Stromal cell of bone marrow (primary cell): ENCODE measurements at regions not wholly inside any gene's neighbourhood (a gene's known extent, or its start where the extent isn't known, plus 50 kb on each side); places are given as distances from the start of the nearest gene placed in this dataset.

Experiments used
- DNase-seq: peaks from one replicate; pipeline ENCODE4 v3.0.0-alpha.2; 2012; ENCODE audit warnings: low read depth

DNA sequence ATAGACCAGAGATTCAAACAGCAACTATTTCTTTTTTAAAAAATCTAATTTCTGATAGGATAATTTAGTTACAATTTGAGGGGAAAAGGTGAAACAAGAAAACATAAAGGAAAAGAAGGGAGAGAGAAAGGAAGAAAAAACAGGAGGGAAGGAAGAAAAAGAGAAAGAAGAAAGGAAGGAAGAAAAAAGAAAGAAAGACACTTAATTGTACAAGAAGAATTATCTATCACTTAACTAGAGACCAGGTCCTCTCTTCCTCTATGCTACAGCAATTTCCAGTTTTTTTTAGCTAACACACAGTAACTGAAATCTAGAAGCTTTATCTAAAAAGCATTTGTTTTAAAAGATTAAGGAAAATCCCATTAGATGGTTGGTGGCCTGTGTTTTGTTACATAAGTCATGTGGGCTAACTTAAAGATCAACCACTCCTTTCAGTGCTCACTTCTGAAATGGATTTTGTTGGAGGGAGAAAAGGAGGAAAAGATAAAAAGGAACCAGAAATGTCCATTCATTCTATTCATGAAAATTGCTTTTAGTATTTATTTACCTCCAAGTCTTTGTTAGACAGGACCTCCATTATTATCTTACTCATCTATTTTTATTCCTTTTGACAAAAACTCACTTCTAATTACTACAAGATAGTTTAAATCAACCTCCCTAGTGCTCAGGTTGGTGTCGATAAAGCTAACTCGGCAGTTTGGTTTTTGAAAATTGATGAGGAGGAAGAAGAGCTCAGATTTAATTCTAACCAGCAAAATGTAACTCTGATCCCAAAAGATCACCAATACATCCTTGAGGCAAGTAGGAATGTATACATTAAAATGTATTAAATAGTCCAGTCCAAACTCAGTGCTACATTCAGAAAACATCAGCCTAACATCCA is 251.5 kb upstream of the FN1 start:
- no peak for DNase-seq

DNA sequence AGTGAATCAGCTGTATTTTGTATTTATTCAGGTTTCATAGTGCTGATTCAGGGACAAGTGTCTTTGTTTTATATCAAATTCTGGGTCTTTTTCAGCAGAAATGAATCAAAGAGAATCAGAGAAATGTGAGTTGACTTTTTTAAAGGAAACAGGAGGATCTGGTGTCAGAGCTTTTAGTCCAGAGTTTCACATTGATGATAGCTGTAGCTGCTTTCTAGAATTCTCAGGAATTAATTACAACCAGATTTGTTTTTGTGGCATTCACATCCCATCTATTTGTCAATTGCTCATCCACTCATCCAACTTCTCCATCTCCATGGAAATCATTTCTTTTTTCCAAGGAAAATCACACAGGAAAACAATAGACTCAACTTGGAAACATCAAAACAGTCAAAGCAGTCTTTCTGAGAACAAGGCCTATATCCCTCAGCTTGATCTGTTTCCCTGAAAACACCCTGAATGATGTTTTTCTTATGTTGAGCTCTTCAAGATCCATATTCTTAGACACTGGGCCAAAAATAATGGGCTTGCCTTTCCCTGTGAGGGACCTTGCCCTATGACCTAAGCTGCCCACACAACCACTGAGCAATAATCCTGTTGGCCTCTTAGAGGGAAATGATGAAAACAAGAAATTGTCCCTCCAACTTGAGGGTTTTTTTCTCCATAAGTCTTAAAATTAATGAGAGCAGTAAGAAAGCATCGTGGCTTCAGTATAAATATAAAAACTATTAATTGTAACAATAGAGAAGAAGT is 249.5 kb upstream of the FN1 start:
- peak; percentile 79 for DNase-seq

DNA sequence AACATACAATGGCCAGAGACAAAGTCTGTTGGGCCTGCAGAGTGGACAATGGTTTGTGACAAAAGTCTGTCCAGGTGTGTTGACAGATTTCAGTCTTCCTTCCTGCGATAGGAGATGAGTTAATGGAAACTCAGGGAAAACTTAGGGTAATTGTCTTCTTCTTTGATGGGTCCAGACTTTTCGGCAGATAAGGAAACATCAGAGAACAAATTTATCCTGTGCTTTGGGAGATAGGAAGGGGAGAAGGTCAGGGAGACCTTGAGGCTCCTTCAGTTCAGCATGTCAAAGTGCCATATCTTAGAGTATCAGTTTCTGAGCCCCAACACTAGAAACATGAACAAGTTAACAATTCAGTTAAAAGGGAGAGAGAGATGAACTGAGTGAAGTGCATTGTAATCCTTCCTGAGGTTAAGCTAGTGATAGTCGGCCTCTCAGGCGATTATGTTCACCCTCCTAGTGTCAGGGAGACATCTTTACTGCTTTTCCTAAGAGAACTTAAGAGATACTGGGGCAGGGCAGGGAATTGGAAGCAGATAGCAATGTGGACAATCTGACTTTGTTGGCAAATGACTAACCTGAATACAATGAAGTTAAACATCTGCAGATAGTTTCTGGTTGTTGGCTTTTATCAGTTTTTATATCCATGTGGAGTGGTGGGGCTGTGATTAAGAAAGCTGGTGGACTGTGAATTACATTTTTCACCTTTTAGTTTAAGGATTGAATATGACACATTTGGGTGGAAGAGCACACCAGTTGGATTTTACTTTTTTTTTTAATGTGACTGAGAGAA is 248.8 kb upstream of the FN1 start:
- peak; percentile 53 for DNase-seq

DNA sequence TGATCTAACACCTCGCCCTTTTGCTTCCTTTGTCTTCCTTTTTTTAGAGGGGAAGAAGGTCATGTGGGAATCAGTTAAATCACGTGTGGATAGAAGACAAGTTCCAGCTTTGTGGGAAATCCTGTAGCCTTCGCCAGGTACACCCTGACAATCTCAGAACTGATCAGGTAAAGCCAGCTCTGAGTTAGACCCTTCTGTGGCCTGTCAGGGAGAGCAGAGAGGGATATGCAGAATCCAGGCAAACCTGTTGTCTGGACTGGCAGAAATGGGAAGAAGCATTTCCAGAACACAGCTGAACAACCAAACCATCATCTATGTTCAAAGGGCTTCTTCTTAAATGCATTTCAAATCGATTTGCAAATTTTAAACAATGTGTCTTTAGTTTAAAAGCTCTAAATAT is 247.4 kb upstream of the FN1 start:
- DNase-seq, result no peak

DNA sequence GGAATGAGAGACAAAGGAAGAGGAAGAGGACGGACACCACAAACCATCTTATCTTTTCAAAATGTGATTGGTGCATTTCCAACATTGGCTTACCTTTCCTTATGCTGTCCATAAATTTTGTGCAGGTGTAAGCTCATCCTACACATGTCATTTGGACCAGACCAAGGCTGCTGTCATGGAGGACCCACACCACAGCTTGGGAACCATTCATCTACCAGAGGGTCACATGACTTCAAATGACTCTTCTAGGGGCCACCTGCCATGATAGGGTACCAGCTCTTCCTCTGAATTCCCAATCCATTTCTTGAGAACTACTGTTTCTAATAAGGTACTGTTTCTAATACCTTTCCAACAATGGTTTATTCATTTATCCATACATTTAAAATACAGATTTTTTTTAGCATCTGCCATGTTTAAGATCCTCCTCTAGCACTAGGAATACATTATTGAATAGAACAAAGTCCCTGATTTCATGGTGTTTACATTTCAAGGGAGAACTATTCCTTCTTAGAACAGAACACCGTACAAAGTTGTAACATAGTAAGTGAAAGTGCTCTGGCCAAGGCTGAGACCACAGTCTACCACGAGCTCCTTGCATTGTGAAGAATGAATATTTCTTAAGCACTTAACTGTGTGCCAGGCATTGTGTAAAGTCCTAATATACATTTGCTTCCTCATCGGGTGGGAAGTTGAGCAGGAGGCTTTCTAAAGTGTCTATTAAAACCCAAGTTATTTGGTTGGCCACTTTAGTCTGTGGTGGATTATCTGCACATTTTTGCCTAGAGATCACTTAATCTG is 246.1 kb upstream of the FN1 start:
- DNase-seq, result no peak

DNA sequence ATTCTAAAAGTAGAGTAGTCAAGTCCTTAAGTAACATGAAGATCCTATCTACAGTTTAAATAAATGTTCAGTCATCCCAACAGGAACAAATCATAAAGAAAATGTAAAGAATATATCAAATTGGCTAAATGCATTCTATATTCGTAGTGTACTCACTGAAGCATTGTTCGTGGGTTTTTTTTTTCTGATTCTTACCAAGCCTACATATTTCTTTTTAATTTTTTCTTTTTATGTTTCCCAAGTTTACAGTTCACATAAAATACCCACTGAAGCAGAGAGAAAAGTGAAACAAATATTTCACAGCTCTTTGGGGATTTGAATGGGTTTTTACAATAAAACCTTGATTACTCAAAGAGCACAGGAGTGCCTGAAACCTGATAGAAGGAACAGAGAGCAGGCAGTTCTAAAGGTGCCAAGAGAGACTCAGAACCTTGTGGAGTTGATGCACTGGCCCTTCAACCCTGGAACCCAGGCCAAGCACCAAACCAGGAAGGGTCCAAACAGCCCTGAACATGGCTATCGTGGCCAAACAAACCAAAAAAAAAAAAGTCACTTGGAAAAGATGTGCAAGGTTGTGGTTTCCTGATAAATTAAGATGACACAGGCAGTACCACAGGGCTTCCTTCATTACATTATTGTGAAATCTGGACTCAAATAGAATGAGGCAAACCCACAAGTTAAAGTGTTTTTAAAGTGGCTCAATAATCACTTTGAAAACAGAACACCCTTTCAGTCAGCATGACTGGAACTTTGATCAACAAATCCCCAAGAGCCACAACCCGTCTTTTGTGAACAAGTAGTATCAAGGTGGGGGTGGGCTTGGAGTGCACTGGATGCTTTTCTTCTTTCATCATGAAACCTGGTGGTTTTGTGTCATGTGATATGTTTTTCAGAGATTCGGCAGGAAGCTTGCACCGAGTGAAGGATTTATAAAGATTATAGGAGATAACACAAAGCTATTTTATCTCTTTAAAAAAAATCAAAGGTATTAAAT is 245.0 kb upstream of the FN1 start:
- DNase-seq, result peak; percentile 93

DNA sequence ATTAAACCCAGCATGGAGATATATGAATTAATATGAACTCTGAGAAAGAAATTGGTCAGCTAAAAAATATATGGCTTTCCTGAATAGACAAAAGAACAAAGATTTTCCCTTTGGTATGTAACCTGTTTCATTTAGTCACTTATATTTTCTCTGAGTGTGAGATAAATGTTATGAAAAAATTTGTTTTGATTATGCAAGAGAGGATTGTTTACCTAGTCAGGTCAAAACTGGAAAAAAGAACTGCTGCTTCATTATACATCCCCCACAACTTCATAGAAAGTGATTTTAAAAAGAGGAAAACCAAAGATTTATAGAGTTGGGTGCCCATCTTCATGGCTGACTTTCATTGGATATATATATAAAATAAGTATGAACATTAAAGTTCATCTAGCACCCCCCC is 242.2 kb upstream of the FN1 start:
- no peak for DNase-seq

DNA sequence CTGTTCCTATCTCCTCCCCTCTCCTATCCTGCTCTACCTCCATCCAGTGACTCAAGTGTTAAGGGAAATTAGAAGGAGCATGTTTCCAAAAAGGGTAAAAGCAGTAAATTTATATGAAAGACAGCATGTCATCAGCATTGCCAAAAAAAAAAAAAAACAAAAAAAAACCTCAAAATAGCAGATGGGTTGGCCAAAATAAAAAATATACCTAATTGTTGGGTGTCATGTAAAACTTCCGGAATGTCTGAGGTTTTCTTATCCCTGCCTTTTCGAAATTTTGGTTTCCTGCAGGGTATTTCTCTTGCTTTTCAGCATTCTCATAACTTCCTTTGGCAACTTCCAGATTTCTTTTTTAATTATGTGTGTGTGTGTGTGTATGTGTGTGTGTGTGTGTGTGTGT is 241.6 kb upstream of the FN1 start:
- DNase-seq, result no peak

DNA sequence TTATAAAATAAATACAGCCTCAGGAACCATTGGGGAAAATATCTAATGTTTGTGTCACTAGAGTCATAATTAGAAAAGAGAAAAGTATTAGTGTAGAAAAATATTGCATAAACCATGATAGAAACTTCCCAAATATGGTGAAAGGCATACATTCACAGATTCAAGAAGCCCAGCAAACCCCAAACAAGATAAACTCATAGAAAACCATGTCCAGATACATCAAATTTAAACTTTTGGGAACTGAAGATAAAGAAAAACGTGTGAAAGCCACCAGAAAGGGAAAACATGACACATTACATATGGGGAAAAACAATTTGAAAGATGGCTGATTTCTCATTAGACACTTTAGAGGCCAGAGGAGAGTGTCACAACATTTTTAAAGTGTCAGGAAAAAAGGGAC is 236.5 kb upstream of the FN1 start:
- DNase-seq, result no peak

DNA sequence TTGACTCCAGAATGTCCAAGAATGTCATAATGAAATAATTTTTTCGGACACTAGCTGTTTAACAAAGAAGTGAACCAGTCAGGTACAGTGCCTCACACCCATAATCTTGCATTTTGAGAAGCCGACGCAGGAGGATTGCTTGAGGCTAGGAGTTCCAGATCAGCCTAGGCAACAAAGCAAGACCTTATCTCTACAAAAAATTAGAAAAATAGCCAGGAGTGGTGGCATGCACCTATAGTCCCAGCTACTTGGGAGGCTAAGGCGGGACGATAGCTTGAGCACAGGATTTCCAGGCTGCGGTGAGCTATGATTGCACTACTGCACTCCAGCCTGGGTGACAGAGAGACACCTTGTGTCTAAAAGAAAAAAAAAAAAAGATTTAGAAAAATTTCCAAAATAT is 235.8 kb upstream of the FN1 start:
- no peak for DNase-seq

DNA sequence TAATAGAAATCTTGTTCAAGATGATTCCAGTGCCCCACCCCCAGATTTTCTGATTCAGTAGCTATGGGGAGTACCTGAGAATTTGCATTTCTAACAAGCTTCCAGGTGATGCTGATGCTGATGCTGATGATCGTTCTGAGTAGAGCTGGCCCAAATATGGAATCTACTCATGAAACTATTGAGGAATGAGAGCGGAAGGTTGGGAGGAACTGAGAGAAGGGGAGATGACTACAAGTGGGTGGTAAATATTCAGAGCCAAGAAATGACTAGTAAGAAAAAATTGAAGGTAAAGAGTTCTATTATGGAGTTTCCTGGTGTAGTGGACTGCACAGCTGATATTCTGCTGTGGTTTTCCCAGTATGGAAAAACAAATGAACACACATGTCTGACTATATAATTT is 235.4 kb upstream of the FN1 start:
- no peak for DNase-seq

DNA sequence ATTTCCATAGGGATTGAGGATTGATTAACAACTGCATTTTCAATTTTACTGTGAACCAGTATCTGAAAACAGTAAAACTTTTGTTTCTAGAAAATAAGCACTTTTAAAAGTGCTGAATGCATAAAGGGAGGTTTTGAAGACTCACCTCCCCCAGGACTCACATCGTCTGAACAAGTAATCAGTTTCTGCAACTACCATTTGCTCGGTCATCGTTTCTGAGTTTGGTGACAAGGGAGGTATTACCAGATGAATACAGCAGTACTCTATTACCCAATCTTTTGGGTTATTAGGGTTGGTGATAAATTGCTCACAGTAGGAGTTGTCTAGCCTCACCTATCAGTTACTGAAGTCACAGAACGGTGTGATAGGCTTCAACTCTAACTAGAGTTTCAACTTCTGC is 234.5 kb upstream of the FN1 start:
- DNase-seq, result no peak

DNA sequence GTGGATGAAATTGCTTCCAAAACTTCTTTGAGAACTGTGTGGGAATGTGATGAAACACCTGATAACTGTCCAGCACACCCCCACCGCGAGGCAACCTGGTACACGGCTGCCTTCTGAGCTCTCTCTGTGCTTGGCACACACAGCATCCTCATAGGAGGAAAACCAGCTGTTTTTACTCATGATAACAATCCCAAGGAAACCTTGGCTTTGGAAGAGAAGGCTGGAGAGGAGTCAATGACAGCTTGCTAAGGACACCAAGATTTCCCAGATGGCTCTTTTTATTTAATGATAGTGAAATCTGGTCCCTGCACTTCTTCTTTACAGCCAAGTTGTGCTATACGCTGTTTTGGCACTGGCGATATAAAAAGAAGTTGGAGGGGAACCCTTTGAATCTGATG is 232.5 kb upstream of the FN1 start:
- no peak for DNase-seq

DNA sequence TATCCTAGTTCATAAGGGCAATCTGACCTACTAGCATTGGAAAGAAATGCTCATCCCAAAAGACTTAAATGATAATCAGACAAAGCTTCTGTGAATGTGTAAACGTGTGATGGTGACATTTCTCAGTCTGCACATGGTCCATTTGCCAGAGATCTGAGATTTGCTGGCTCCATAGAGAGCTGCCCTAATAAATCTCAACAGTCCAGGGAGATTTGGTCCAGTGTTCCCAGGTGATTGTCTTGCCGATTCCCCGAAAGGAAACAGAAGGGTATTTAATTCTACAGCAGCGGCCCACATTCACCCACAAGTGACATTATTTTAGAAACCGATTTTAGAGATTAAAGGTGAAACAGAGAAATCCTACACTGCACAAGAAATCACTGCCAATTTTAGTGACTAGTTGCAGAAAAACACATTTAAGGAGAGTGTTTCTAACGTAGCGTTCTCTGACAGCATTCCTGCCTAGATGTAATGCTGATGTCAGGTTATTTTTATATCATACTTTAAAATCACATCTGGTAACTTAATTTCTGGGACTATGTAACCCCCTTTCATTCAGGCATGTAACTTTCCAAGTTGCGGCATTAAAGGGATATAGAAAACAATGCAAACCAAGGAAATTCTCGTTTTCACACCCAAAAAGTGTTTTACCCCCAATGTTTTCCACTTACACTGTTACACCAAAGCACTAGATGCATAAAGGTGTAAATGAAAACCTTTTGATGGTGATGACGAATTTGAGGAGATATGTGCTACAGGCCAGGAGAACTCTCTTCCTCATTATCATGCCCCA is 231.9 kb upstream of the FN1 start:
- no peak for DNase-seq

DNA sequence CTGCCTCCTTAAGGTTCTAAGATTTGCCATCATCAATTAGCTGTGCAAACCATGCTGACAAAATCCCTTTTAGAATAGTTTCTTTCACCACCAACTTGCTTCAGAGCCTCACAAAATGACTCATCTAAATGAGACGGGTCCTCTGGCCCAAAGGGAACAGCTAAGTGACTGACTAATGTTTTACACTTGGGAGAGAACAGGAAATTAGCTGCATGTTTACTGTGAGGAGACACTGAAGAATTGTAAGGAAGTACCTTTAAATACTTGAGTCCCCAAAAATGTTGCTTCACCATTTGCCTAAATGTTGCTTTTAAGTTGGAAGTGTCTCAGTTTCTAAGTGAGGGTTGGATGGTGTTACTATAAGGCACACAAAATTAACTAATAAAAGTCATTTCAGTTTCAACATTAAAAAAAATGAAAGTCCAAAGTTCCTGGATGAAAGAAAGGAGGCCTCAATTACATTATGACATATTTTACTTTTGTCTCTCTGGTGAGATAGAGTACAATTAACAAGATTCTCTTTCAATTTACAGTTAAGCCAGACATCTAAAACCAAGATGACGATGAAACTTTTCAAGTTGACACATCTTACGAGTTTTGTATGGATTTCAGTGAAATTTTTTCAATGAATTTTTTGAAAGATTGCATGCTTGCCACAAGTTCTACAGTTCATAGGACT is 229.1 kb upstream of the FN1 start:
- peak; percentile 86 for DNase-seq

DNA sequence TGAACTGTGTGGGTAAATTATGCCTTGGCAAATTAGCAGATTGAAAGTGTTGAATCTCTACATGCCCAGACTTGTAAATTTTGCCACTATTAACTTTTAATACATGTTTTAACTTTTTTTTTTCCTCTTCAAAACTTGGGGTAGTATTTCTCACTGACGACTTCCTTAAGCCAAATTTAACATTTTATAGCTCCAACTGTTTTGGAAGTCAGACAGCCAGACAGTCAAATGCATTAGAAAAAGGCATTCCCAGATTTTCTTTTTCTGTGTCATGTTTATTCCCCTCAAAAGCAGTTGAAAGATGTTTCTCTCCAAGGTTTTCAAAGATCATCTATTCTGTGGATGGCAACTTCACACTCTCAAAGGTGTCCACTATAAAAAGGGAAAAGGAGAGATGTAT is 226.8 kb upstream of the FN1 start:
- no peak for DNase-seq

DNA sequence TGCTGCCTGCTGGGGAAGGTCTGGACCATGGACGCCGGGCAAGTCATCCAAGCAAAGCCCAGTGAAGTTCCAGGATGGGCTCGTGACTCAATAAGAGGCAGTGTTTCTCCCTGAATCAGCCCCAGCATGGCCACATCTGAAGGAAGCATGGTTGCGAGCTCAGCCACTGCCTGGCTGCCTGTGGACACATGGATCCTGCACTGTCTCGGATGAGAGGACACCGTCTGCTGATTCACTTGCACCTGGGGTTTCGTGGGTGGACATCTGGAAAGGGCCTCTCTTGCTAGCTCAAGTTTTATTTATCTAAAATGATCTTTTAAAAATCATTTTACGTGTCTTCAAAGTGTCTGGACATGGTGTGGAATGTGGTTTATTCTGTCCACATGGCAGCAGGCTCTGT is 224.8 kb upstream of the FN1 start:
- peak; percentile 44 for DNase-seq

DNA sequence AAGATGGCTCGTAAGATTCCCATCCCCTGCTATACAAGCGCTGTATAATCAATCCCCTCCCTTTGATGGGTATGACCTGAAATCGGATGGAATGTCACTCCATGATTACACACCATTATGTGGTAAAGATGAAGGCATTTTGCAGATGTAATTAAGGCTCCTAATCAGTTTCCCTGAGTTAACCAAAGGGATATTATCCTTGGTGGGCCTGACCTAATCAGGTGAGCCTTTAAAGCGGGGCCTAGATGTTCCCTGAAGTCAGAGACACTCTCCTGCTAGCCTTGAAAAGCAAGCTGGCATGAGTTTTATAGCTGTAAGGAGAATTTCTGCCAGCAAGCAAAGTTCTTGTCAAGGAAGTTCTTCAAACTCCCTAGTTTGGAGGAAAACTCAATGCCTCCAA is 223.8 kb upstream of the FN1 start:
- no peak for DNase-seq

DNA sequence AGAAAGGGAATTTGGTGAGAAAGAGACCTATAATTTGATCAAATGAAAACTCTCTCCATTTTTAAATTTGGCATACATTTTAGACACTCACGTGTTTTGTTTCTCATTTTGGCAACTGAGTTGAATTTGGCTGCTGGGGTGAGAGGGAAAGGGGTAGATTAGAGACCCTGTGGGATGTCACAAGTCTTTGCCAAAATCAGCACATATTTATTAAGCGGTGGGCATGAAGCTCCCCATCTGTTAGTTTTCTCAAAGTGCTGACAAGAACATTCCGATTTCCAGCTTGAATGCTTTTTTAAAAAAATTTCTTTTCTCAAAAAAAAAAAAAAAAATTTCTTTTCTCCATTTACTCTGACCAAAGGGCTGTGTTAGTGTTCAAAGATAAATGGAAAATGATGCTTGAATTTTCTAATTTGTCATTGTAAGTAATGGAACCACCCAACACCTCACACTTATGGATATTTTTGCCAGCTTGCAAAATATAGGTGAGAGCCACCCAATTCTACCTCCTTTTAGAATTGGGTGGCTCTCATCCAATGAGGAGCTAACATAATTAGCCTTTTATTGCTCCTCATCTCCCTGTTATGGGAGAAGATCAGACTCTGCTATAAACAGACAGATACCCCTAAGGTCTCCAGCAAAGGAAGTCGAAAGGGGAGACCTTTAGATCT is 222.9 kb upstream of the FN1 start:
- no peak for DNase-seq
